Astrocyte (in vitro differentiated cells and primary cell): ENCODE measurements at regions not wholly inside any gene's neighbourhood (a gene's known extent, or its start where the extent isn't known, plus 50 kb on each side); places are given as distances from the start of the nearest gene placed in this dataset.

Experiments
- DNase-seq: peaks from one replicate; pipeline ENCODE4 v3.0.0-alpha.2; 2010; ENCODE audit warnings: low read depth
- FAIRE-seq: peaks from 2 replicates; lab custom pipeline; 2011; peaks lifted over from hg19 to GRCh38; lab: Jason Lieb, UNC
- H2AFZ ChIP-seq: 2 replicates; pipeline ENCODE4 v1.6.0; 2012; ENCODE audit warnings: low read depth, low read length, inconsistent platforms
- H3K27ac ChIP-seq: 2 replicates; pipeline ENCODE4 v1.5.1; 2011; ENCODE audit warnings: low read depth, low read length, inconsistent platforms
- H3K27me3 ChIP-seq: 2 replicates; pipeline ENCODE4 v1.6.0; 2011; ENCODE audit warnings: low read length, inconsistent platforms; ENCODE audit not compliant: insufficient read depth
- H3K36me3 ChIP-seq: 2 replicates; pipeline ENCODE4 v1.5.1; 2011; ENCODE audit warnings: low read length, inconsistent platforms; ENCODE audit not compliant: insufficient read depth
- H3K4me1 ChIP-seq: 2 replicates; pipeline ENCODE4 v1.5.1; 2011; ENCODE audit warnings: low read length, inconsistent platforms; ENCODE audit not compliant: insufficient read depth
- H3K4me2 ChIP-seq: 2 replicates; pipeline ENCODE4 v1.6.0; 2012; ENCODE audit warnings: low read length, inconsistent platforms
- H3K4me3 ChIP-seq: 2 replicates; pipeline ENCODE4 v1.5.1; 2011; ENCODE audit warnings: low read depth, mild to moderate bottlenecking, low read length, inconsistent platforms; ENCODE audit not compliant: insufficient read depth
- H3K79me2 ChIP-seq: 2 replicates; pipeline ENCODE4 v1.6.0; 2012; ENCODE audit warnings: mild to moderate bottlenecking, low read length, inconsistent platforms; ENCODE audit not compliant: insufficient read depth
- H3K9ac ChIP-seq: 2 replicates; pipeline ENCODE4 v1.6.0; 2012; ENCODE audit warnings: mild to moderate bottlenecking, low read length, inconsistent platforms
- H3K9me3 ChIP-seq: 2 replicates; pipeline ENCODE4 v1.5.1; 2012; ENCODE audit warnings: low read depth, mild to moderate bottlenecking, low read length, inconsistent platforms; ENCODE audit not compliant: insufficient read depth
- H4K20me1 ChIP-seq: 2 replicates; pipeline ENCODE4 v1.6.0; 2012; ENCODE audit warnings: low read length, inconsistent platforms; ENCODE audit not compliant: insufficient read depth
- H3K27ac Mint-ChIP-seq: one replicate; pipeline ENCODE4 v1.8.0; 2021; ENCODE audit warnings: mild to moderate bottlenecking, mixed read lengths; ENCODE audit not compliant: unreplicated experiment
- H3K27me3 Mint-ChIP-seq: one replicate; pipeline ENCODE4 v1.8.0; 2021; ENCODE audit warnings: low read depth, mixed read lengths; ENCODE audit not compliant: unreplicated experiment
- H3K36me3 Mint-ChIP-seq: one replicate; pipeline ENCODE4 v1.8.0; 2021; ENCODE audit warnings: low read depth, mixed read lengths; ENCODE audit not compliant: unreplicated experiment
- H3K4me1 Mint-ChIP-seq: one replicate; pipeline ENCODE4 v1.8.0; 2021; ENCODE audit warnings: low read depth, mixed read lengths; ENCODE audit not compliant: unreplicated experiment
- H3K4me3 Mint-ChIP-seq: one replicate; pipeline ENCODE4 v1.8.0; 2021; ENCODE audit warnings: mild to moderate bottlenecking, moderate library complexity, mixed read lengths; ENCODE audit not compliant: unreplicated experiment
- H3K9me3 Mint-ChIP-seq: one replicate; pipeline ENCODE4 v1.8.0; 2021; ENCODE audit warnings: mild to moderate bottlenecking, mixed read lengths; ENCODE audit not compliant: unreplicated experiment
- CTCF ChIP-seq: IDR thresholded peaks from 2 replicates; pipeline ENCODE4 v1.5.1; 2011; ENCODE audit warnings: low read depth, mild to moderate bottlenecking, inconsistent platforms, low read length, moderate library complexity; ENCODE audit not compliant: insufficient read depth
- EZH2 ChIP-seq: IDR thresholded peaks from 2 replicates; pipeline ENCODE4 v1.6.1; 2012; ENCODE audit warnings: mild to moderate bottlenecking, low read length, inconsistent platforms; ENCODE audit not compliant: insufficient read depth

DNA sequence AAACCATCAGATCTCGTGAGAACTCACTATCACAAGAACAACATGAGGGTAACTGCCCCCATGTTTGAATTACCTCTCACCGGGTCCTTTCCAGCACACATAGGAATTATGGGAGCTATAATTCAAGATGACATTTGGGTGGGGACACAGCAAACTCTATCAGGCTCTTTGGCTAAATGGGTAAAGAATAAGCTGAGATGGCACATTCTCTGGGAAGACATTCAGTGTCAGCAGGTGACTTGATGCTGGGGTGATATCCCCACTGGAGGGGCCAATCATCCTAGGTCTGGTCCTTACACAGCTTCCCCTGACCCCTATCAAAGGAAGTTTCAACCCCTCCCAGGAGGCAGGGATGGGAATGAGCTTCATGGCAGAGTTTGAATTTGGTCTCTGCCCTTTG is 664.0 kb upstream of the EEF2KMT start:
- peaks cover 11% of the 10 kb centered on the region for H3K27me3 Mint-ChIP-seq

DNA sequence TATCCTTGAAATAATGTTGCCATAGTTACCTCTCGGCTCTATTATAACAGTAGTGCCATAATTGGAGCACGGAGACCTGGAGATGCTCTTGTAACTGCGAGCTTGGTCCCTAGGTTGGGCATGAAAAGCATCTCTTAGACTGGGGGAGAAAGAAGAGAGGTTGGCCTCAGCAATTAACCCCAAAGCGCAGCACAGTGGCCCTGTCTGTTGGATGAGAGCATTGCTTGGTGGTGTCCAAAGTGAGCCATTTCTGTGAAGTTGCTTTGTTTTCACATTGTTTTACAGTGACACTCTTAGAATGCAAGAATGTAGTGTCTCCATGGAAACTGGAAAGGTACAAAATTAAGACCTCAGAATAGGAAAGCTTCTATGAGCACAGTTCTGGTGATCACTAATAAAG is 660.7 kb upstream of the EEF2KMT start:
- Histone ChIP-seq H4K20me1 (no peaks in the 10 kb centered on the region), H3K27ac (no peak overlapping the region), H3K79me2 (no peaks in the 10 kb centered on the region), H3K4me2 (no peak overlapping the region), H2AFZ (no peak overlapping the region), H3K36me3 (no peaks in the 10 kb centered on the region), H3K9ac (no peak overlapping the region), H3K9me3 (no peaks in the 10 kb centered on the region), H3K27me3 (peaks cover 2% of the 10 kb centered on the region), H3K4me1 (no peaks in the 10 kb centered on the region), H3K4me3 (no peak overlapping the region)
- H3K36me3 Mint-ChIP-seq, result no peaks in the 10 kb centered on the region
- H3K9me3 Mint-ChIP-seq, result no peaks in the 10 kb centered on the region
- FAIRE-seq (no peak), DNase-seq (no peak)
- no peak overlapping the region for H3K27ac Mint-ChIP-seq
- H3K27me3 Mint-ChIP-seq, result peaks cover 8% of the 10 kb centered on the region
- H3K4me1 Mint-ChIP-seq, result no peaks in the 10 kb centered on the region
- no peak for TF ChIP-seq CTCF
- TF ChIP-seq EZH2, result no peak
- H3K4me3 Mint-ChIP-seq, result no peak overlapping the region

More for the DNA sequence above, 664.0 kb upstream of the EEF2KMT start:
- Histone ChIP-seq H3K27ac (no peak overlapping the region), H3K4me3 (no peak overlapping the region), H3K36me3 (no peaks in the 10 kb centered on the region), H3K27me3 (no peaks in the 10 kb centered on the region), H3K4me2 (no peak overlapping the region), H4K20me1 (no peaks in the 10 kb centered on the region), H3K4me1 (no peaks in the 10 kb centered on the region), H3K9me3 (no peaks in the 10 kb centered on the region), H3K9ac (no peak overlapping the region), H3K79me2 (no peaks in the 10 kb centered on the region), H2AFZ (no peak overlapping the region)
- no peak for FAIRE-seq
- DNase-seq, result no peak
- Mint-ChIP-seq H3K36me3 (no peaks in the 10 kb centered on the region), H3K27ac (no peak overlapping the region), H3K4me1 (no peaks in the 10 kb centered on the region), H3K9me3 (no peaks in the 10 kb centered on the region), H3K4me3 (no peak overlapping the region)
- TF ChIP-seq CTCF, result no peak
- no peak for TF ChIP-seq EZH2

- Mint-ChIP-seq H3K4me3 (no peak overlapping the region), H3K27ac (no peak overlapping the region), H3K4me1 (no peaks in the 10 kb centered on the region), H3K9me3 (no peaks in the 10 kb centered on the region), H3K36me3 (no peaks in the 10 kb centered on the region), H3K27me3 (peaks cover 9% of the 10 kb centered on the region)
- Histone ChIP-seq H2AFZ (no peak overlapping the region), H3K9me3 (no peaks in the 10 kb centered on the region), H3K4me2 (no peak overlapping the region), H3K79me2 (no peaks in the 10 kb centered on the region), H3K27ac (no peak overlapping the region), H3K36me3 (no peaks in the 10 kb centered on the region), H3K4me3 (no peak overlapping the region), H3K9ac (no peak overlapping the region), H4K20me1 (no peaks in the 10 kb centered on the region), H3K4me1 (no peaks in the 10 kb centered on the region), H3K27me3 (peaks cover 2% of the 10 kb centered on the region)
- no peak for DNase-seq
- TF ChIP-seq EZH2 (no peak), CTCF (no peak)
- no peak for FAIRE-seq
Observed at GRCh38 chr16:5756969-5757368, 659.4 kb upstream of the EEF2KMT start.
